WTC11 (cell line): ENCODE measurements at regions not wholly inside any gene's neighbourhood (a gene's known extent, or its start where the extent isn't known, plus 50 kb on each side); places are given as distances from the start of the nearest gene placed in this dataset.

Experiments
- ATAC-seq: fragments of 200-7000 bp; cut with Tn5 transposase; 2 replicates; pipeline ENCODE4 v1.10.0; 2021; ENCODE audit warnings: mild to moderate bottlenecking, moderate library complexity
- CTCF ChIA-PET: fragments of 300-600 bp; sonication (Branson Sonifier 250); formaldehyde crosslinking; loops from one replicate; lab custom pipeline; 2021; ENCODE audit warnings: antibody characterized with exemption; lab: Charles Lee
- POLR2A ChIA-PET: fragments of 350-600 bp; sonication (Branson Sonifier 250); formaldehyde crosslinking; loops from one replicate; lab custom pipeline; 2021; ENCODE audit warnings: antibody characterized with exemption; lab: Charles Lee
- DNase-seq: peaks from one replicate; pipeline ENCODE4 v3.0.0; 2021; ENCODE audit warnings: low spot score
- H3K27ac Mint-ChIP-seq: 2 replicates; pipeline ENCODE4 v1.8.0; 2021; ENCODE audit warnings: mixed read lengths
- H3K27me3 Mint-ChIP-seq: 2 replicates; pipeline ENCODE4 v1.8.0; 2021; ENCODE audit warnings: low read depth, mild to moderate bottlenecking, moderate library complexity, mixed read lengths
- H3K36me3 Mint-ChIP-seq: 2 replicates; pipeline ENCODE4 v1.8.0; 2021; ENCODE audit warnings: mixed read lengths
- H3K4me1 Mint-ChIP-seq: 2 replicates; pipeline ENCODE4 v1.8.0; 2022; ENCODE audit warnings: mixed read lengths
- H3K4me3 Mint-ChIP-seq: 2 replicates; pipeline ENCODE4 v1.8.0; 2021; ENCODE audit warnings: mild to moderate bottlenecking, moderate library complexity, mixed read lengths
- H3K9me3 Mint-ChIP-seq: 2 replicates; pipeline ENCODE4 v1.8.0; 2021; ENCODE audit warnings: mixed read lengths
- ATF6 ChIP-seq: sonication (generic); formaldehyde crosslinking; IDR thresholded peaks from 2 replicates; pipeline ENCODE4 v1.8.1; 2023; ENCODE audit warnings: mild to moderate bottlenecking, missing genetic modification reagents
- CREM ChIP-seq: sonication (generic); formaldehyde crosslinking; IDR thresholded peaks from 2 replicates; pipeline ENCODE4 v1.8.1; 2022; ENCODE audit warnings: mild to moderate bottlenecking, missing genetic modification reagents, moderate library complexity
- ETV6 ChIP-seq: sonication (generic); formaldehyde crosslinking; IDR thresholded peaks from 2 replicates; pipeline ENCODE4 v1.8.1; 2022; ENCODE audit warnings: mild to moderate bottlenecking, missing genetic modification reagents
- FOXK1 ChIP-seq: sonication (generic); formaldehyde crosslinking; IDR thresholded peaks from 2 replicates; pipeline ENCODE4 v1.8.0; 2022; ENCODE audit warnings: mild to moderate bottlenecking, moderate library complexity, missing genetic modification reagents
- IRF2 ChIP-seq: sonication (generic); formaldehyde crosslinking; IDR thresholded peaks from 2 replicates; pipeline ENCODE4 v1.8.0; 2022; ENCODE audit warnings: low read depth, missing genetic modification reagents, borderline replicate concordance
- MLX ChIP-seq: sonication (generic); formaldehyde crosslinking; IDR thresholded peaks from 2 replicates; pipeline ENCODE4 v1.8.1; 2023; ENCODE audit warnings: mild to moderate bottlenecking, missing genetic modification reagents, moderate library complexity
- NR2C2 ChIP-seq: sonication (generic); formaldehyde crosslinking; IDR thresholded peaks from 2 replicates; pipeline ENCODE4 v1.8.0; 2022; ENCODE audit warnings: mild to moderate bottlenecking, missing genetic modification reagents
- NR3C1 ChIP-seq: sonication (generic); formaldehyde crosslinking; conservative IDR thresholded peaks from 2 replicates; pipeline ENCODE4 v1.8.1; 2023; ENCODE audit warnings: low read depth, mild to moderate bottlenecking, missing genetic modification reagents
- OVOL2 ChIP-seq: fragments of 250-450 bp; sonication (Bioruptor Pico); IDR thresholded peaks from 2 replicates; pipeline ENCODE4 v1.9.0; 2021; ENCODE audit warnings: mild to moderate bottlenecking, borderline replicate concordance
- PRDM15 ChIP-seq: sonication (generic); formaldehyde crosslinking; IDR thresholded peaks from 2 replicates; pipeline ENCODE4 v1.8.0; 2022; ENCODE audit warnings: missing genetic modification reagents
- PREB ChIP-seq: sonication (generic); formaldehyde crosslinking; IDR thresholded peaks from 2 replicates; pipeline ENCODE4 v1.8.1; 2022; ENCODE audit warnings: mild to moderate bottlenecking, missing genetic modification reagents, moderate library complexity, borderline replicate concordance
- STAT6 ChIP-seq: sonication (generic); formaldehyde crosslinking; conservative IDR thresholded peaks from 2 replicates; pipeline ENCODE4 v1.8.1; 2023; ENCODE audit warnings: mild to moderate bottlenecking, low read depth, missing genetic modification reagents, moderate library complexity
- ZBTB21 ChIP-seq: sonication (generic); formaldehyde crosslinking; IDR thresholded peaks from 2 replicates; pipeline ENCODE4 v1.8.1; 2023; ENCODE audit warnings: mild to moderate bottlenecking, missing genetic modification reagents, borderline replicate concordance
- ZNF219 ChIP-seq: sonication (generic); formaldehyde crosslinking; IDR thresholded peaks from 2 replicates; pipeline ENCODE4 v1.8.0; 2023; ENCODE audit warnings: missing genetic modification reagents, mild to moderate bottlenecking, borderline replicate concordance
- ZNF416 ChIP-seq: fragments of 250-450 bp; sonication (Bioruptor Pico); IDR thresholded peaks from 2 replicates; pipeline ENCODE4 v1.9.0; 2021; ENCODE audit warnings: mild to moderate bottlenecking, inconsistent platforms
- ZNF423 ChIP-seq: fragments of 250-450 bp; sonication (Bioruptor Pico); IDR thresholded peaks from 2 replicates; pipeline ENCODE4 v2.1.2; 2022; ENCODE audit warnings: mild to moderate bottlenecking, moderate library complexity
- ZNF425 ChIP-seq: fragments of 250-450 bp; sonication (Bioruptor Pico); conservative IDR thresholded peaks from 2 replicates; pipeline ENCODE4 v1.9.0; 2021; ENCODE audit warnings: mild to moderate bottlenecking

- TF ChIP-seq MLX (CRISPR knock-in tag) (no peak), ZNF425 (CRISPR knock-in tag) (no peak), IRF2 (CRISPR knock-in tag) (no peak), ZNF423 (CRISPR knock-in tag) (no peak), PRDM15 (CRISPR knock-in tag) (no peak), NR2C2 (CRISPR knock-in tag) (no peak), ZNF416 (CRISPR knock-in tag) (no peak), STAT6 (CRISPR knock-in tag) (no peak), ZNF219 (CRISPR knock-in tag) (no peak), ETV6 (CRISPR knock-in tag) (no peak), PREB (CRISPR knock-in tag) (no peak), FOXK1 (CRISPR knock-in tag) (no peak), CREM (CRISPR knock-in tag) (no peak), OVOL2 (CRISPR knock-in tag) (no peak)
- Mint-ChIP-seq H3K36me3 (0 out of 2 replicates have a peak, but pooled peaks cover 3% of the 10 kb centered on the region), H3K27me3 (peaks cover 3% of the 10 kb centered on the region; the same call in 1 of the 2 replicates), H3K27ac (no peak overlapping the region), H3K4me1 (no peaks in the 10 kb centered on the region), H3K4me3 (no peak overlapping the region), H3K9me3 (peaks cover 4% of the 10 kb centered on the region; the same call in 1 of the 2 replicates)
- no peak for DNase-seq
- CTCF ChIA-PET, result interaction anchor here (0.5 to 0.9 kb wide), 2 partner anchors 44 to 359 kb away, joined by 3 read pairs; no protein-coding TSS in a partner anchor
- POLR2A ChIA-PET, result no interaction called here
- no peak for ATAC-seq
Measured at GRCh38 chr22:26792522-26792921, 135.1 kb downstream of the MIAT start.

GRCh38 chr22:26796785-26797184, 139.4 kb downstream of the MIAT start:
- DNase-seq (no peak), ATAC-seq (no peak)
- ChIA-PET CTCF (interaction anchor here (1.0 to 1.8 kb wide), 4 partner anchors 32 to 118 kb away, joined by 3 to 7 read pairs (median 4); no protein-coding TSS in a partner anchor), POLR2A (no interaction called here)
- Mint-ChIP-seq H3K27ac (no peak overlapping the region), H3K9me3 (peaks cover 4% of the 10 kb centered on the region; the same call in 1 of the 2 replicates), H3K27me3 (no peaks in the 10 kb centered on the region), H3K36me3 (no peaks in the 10 kb centered on the region), H3K4me3 (no peak overlapping the region), H3K4me1 (peaks cover 20% of the 10 kb centered on the region)
- TF ChIP-seq NR3C1 (no peak), ATF6 (CRISPR knock-in tag) (no peak), ZNF425 (CRISPR knock-in tag) (no peak), ZBTB21 (no peak)
